GM12878 (cell line): ENCODE measurements at regions not wholly inside any gene's neighbourhood (a gene's known extent, or its start where the extent isn't known, plus 50 kb on each side); places are given as distances from the start of the nearest gene placed in this dataset.

ENCODE experiments used
- BACH1 ChIP-seq: fragments of 450-650 bp; IDR thresholded peaks from 2 replicates; pipeline ENCODE4 v1.6.1; 2017; ENCODE audit warnings: mild to moderate bottlenecking, borderline replicate concordance
- BHLHE40 ChIP-seq, 2 experiments: fragments of 450-650 bp in 1 of 2; IDR thresholded peaks; 2 replicates each; pipeline ENCODE4 v1.6.1; 2011 to 2017; ENCODE audit warnings: low read depth in 2 of 2, borderline replicate concordance in 1 of 2, improper control_type of control experiment in 1 of 2, low read length in 1 of 2, mild to moderate bottlenecking in 1 of 2
- BMI1 ChIP-seq: fragments of 450-650 bp; IDR thresholded peaks from 2 replicates; pipeline ENCODE4 v1.6.1; 2016; ENCODE audit warnings: mild to moderate bottlenecking, moderate library complexity, borderline replicate concordance
- CBX5 ChIP-seq: sonication (generic); IDR thresholded peaks from 2 replicates; pipeline ENCODE4 v1.6.1; 2016; ENCODE audit warnings: low read depth, moderate library complexity, mild to moderate bottlenecking, inconsistent platforms
- CHD1 ChIP-seq: IDR thresholded peaks from 2 replicates; pipeline ENCODE4 v1.6.1; 2012; ENCODE audit warnings: low read depth, low read length, improper control_type of control experiment
- CREB1 ChIP-seq: IDR thresholded peaks from 2 replicates; pipeline ENCODE4 v1.6.1; 2012; ENCODE audit warnings: low read depth, mild to moderate bottlenecking, inconsistent platforms
- CREM ChIP-seq: IDR thresholded peaks from 2 replicates; pipeline ENCODE4 v1.6.1; 2014; ENCODE audit warnings: antibody characterized with exemption, low read depth
- DPF2 ChIP-seq: fragments of 450-650 bp; IDR thresholded peaks from 2 replicates; pipeline ENCODE4 v1.6.1; 2017; ENCODE audit warnings: mild to moderate bottlenecking
- EP300 ChIP-seq, 2 experiments: fragments of 150-350 bp in 1 of 2; IDR thresholded peaks; 2 replicates each; pipeline ENCODE4 v1.6.1; 2011 to 2012; ENCODE audit warnings: low read depth in 2 of 2, low read length in 2 of 2, borderline replicate concordance in 1 of 2, improper control_type of control experiment in 1 of 2, inconsistent platforms in 1 of 2; ENCODE audit not compliant: control insufficient read depth in 1 of 2
- EZH2 ChIP-seq: IDR thresholded peaks from 2 replicates; pipeline ENCODE4 v1.6.1; 2012; ENCODE audit warnings: low read depth, mild to moderate bottlenecking, control low read depth, inconsistent platforms, low read length, borderline replicate concordance; ENCODE audit not compliant: control insufficient read depth
- FOS ChIP-seq: IDR thresholded peaks from 3 replicates; pipeline ENCODE4 v1.6.1; 2011; ENCODE audit warnings: borderline replicate concordance; ENCODE audit not compliant: insufficient read length; ENCODE audit errors: extremely low read depth
- GABPA ChIP-seq: IDR thresholded peaks from 2 replicates; pipeline ENCODE4 v1.6.1; 2014; ENCODE audit warnings: antibody characterized with exemption, low read depth, mild to moderate bottlenecking, inconsistent platforms
- IKZF1 ChIP-seq: fragments of 450-650 bp; conservative IDR thresholded peaks from 2 replicates; pipeline ENCODE4 v1.6.1; 2017; ENCODE audit warnings: antibody characterized with exemption, mild to moderate bottlenecking
- KLF5 ChIP-seq: fragments of 450-650 bp; IDR thresholded peaks from 2 replicates; pipeline ENCODE4 v1.6.1; 2014; ENCODE audit warnings: mild to moderate bottlenecking; ENCODE audit not compliant: partially characterized antibody
- NR2F1 ChIP-seq: fragments of 450-650 bp; conservative IDR thresholded peaks from 2 replicates; pipeline ENCODE4 v1.6.1; 2017; ENCODE audit warnings: mild to moderate bottlenecking
- PML ChIP-seq: IDR thresholded peaks from 2 replicates; pipeline ENCODE4 v1.6.1; 2012; ENCODE audit warnings: low read length, inconsistent platforms
- RFX5 ChIP-seq: IDR thresholded peaks from 2 replicates; pipeline ENCODE4 v1.6.1; 2011; ENCODE audit warnings: low read depth, low read length, improper control_type of control experiment
- SMAD5 ChIP-seq: IDR thresholded peaks from 2 replicates; pipeline ENCODE4 v1.6.1; 2016; ENCODE audit warnings: antibody characterized with exemption, low read depth
- SP1 ChIP-seq: IDR thresholded peaks from one replicate; pipeline ENCODE4 v1.6.1; 2011; ENCODE audit warnings: low read depth, low read length
- SREBF2 ChIP-seq: IDR thresholded peaks from 2 replicates; pipeline ENCODE4 v1.6.1; 2012; ENCODE audit warnings: mild to moderate bottlenecking, low read length
- STAT1 ChIP-seq: fragments of 450-650 bp; conservative IDR thresholded peaks from 2 replicates; pipeline ENCODE4 v1.6.1; 2014; ENCODE audit warnings: antibody characterized with exemption, mild to moderate bottlenecking
- STAT3 ChIP-seq: IDR thresholded peaks from 2 replicates; pipeline ENCODE4 v1.6.1; 2011; ENCODE audit warnings: low read depth, low read length, improper control_type of control experiment
- TCF3 ChIP-seq: IDR thresholded peaks from 2 replicates; pipeline ENCODE4 v1.6.1; 2012; ENCODE audit warnings: low read depth, mild to moderate bottlenecking, low read length, borderline replicate concordance; ENCODE audit not compliant: insufficient read depth
- YY1 ChIP-seq: IDR thresholded peaks from 2 replicates; pipeline ENCODE4 v1.6.1; 2011; ENCODE audit warnings: low read depth, mild to moderate bottlenecking, low read length
- TF ChIP-seq, protein P1 (sequence below): fragments of 450-650 bp; IDR thresholded peaks from 2 replicates; pipeline ENCODE4 v1.6.1; 2017; ENCODE audit warnings: low read depth, mild to moderate bottlenecking, moderate library complexity
- TF ChIP-seq, protein P2 (sequence below): IDR thresholded peaks from 2 replicates; pipeline ENCODE4 v1.6.1; 2011; ENCODE audit warnings: borderline replicate concordance, low read depth, mild to moderate bottlenecking, moderate library complexity, low read length; ENCODE audit not compliant: insufficient read depth, poor library complexity, severe bottlenecking
- TF ChIP-seq, protein P3 (sequence below): IDR thresholded peaks from 2 replicates; pipeline ENCODE4 v1.6.1; 2011; ENCODE audit warnings: low read depth, mild to moderate bottlenecking, low read length, moderate library complexity, borderline replicate concordance; ENCODE audit errors: extremely low read depth
- TF ChIP-seq, protein P4 (sequence below): IDR thresholded peaks from 2 replicates; pipeline ENCODE4 v1.6.1; 2012; ENCODE audit warnings: low read depth, low read length, improper control_type of control experiment

DNA sequence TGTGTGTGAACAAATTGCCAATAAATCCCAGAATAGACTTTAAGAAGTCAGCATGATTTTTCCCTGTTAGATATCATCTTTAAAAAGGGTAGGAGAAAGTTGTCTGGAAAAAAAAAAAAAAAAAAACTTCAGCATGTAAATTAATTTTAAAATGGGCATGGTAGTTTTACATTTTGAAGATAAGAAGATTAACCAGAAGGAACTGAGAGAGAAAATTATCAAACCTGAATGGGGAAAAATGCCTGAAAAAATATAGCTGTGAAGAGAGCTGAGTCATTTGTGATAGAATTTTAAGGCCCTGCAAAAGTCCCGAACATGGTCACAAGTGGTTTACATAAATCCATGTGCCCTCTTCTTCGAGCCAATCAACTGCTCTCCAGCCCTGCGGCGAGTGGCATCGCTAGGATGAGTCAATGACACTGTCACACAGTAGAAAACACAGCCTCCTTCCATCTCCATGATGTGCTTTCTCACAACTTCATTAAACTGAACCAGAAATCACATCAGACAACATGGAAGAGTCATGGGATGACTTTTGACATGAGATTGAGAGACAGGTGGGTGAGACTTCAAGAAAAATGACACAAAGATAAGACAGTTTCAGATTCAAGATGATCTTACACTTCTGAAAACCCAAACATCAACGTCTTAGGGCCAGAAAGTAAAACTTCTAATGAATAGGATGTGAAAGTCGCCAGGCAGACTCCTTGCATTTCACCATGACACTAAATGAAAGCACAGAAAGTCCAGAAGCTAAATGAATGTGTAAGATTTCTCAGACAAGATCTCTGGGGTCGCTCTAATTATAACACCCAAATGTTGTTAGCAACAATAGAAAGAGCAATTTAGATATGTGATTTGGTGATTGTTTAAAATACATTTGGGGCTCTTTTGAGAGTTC, 273.0 kb upstream of the ID2 start (continued):
- TF ChIP-seq EZH2 (no peak), SP1 (no peak), IKZF1 (peak; percentile 90), TCF3 (peak; percentile 73; the same call in 1 of the 2 replicates), DPF2 (peak; percentile 94), FOS (no peak), KLF5 (peak; percentile 8), CBX5 (peak; percentile 86), STAT3 (no peak), CREM (peak; percentile 89), YY1 (peak; percentile 67; the same call in 1 of the 2 replicates), CHD1 (no peak), BACH1 (peak; percentile 76; the same call in 1 of the 2 replicates), CREB1 (peak; percentile 70; the same call in 1 of the 2 replicates), STAT1 (no peak), EP300 (IDR thresholded peaks at IDR 0.05; ENCODE audit: borderline replicate concordance in 1 of 2, control insufficient read depth in 1 of 2, low read depth in 2 of 2, low read length in 2 of 2) (peak; percentile 95 to 96), BMI1 (peak; percentile 63; the same call in 1 of the 2 replicates), SMAD5 (no peak), BHLHE40 (IDR thresholded peaks at IDR 0.05; ENCODE audit: borderline replicate concordance in 1 of 2, low read depth in 2 of 2, low read length in 1 of 2) (peak; percentile 59 to 72; a peak in 3 of 4 replicates), PML (peak; percentile 81), NR2F1 (peak; percentile 77), GABPA (peak; percentile 62; the same call in 1 of the 2 replicates), SREBF2 (no peak), RFX5 (no peak)
- TF ChIP-seq, protein P1, sequence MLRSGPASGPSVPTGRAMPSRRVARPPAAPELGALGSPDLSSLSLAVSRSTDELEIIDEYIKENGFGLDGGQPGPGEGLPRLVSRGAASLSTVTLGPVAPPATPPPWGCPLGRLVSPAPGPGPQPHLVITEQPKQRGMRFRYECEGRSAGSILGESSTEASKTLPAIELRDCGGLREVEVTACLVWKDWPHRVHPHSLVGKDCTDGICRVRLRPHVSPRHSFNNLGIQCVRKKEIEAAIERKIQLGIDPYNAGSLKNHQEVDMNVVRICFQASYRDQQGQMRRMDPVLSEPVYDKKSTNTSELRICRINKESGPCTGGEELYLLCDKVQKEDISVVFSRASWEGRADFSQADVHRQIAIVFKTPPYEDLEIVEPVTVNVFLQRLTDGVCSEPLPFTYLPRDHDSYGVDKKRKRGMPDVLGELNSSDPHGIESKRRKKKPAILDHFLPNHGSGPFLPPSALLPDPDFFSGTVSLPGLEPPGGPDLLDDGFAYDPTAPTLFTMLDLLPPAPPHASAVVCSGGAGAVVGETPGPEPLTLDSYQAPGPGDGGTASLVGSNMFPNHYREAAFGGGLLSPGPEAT = peak; percentile 97
- TF ChIP-seq, protein P2, sequence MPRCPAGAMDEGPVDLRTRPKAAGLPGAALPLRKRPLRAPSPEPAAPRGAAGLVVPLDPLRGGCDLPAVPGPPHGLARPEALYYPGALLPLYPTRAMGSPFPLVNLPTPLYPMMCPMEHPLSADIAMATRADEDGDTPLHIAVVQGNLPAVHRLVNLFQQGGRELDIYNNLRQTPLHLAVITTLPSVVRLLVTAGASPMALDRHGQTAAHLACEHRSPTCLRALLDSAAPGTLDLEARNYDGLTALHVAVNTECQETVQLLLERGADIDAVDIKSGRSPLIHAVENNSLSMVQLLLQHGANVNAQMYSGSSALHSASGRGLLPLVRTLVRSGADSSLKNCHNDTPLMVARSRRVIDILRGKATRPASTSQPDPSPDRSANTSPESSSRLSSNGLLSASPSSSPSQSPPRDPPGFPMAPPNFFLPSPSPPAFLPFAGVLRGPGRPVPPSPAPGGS = peak; percentile 93
- TF ChIP-seq, protein P3, sequence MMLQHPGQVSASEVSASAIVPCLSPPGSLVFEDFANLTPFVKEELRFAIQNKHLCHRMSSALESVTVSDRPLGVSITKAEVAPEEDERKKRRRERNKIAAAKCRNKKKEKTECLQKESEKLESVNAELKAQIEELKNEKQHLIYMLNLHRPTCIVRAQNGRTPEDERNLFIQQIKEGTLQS = no peak
- TF ChIP-seq, protein P4, sequence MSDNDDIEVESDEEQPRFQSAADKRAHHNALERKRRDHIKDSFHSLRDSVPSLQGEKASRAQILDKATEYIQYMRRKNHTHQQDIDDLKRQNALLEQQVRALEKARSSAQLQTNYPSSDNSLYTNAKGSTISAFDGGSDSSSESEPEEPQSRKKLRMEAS = no peak
